AG09309 (cell line): ENCODE measurements at regions not wholly inside any gene's neighbourhood (a gene's known extent, or its start where the extent isn't known, plus 50 kb on each side); places are given as distances from the start of the nearest gene placed in this dataset.
"Not testable (repeated sequence)": the region's sequence is repeated elsewhere in the genome, so short reads cannot be mapped to it uniquely, and the experiment has no call there.

Source experiments
- DNase-seq: peaks from one replicate; pipeline ENCODE4 v3.0.0-alpha.2; 2010; ENCODE audit warnings: low read depth
- H3K4me3 ChIP-seq: 2 replicates; pipeline ENCODE4 v1.5.1; 2011; ENCODE audit warnings: mild to moderate bottlenecking, low read depth, low read length, moderate library complexity; ENCODE audit not compliant: control insufficient read depth
- CTCF ChIP-seq: IDR thresholded peaks from 2 replicates; pipeline ENCODE4 v1.5.1; 2011; ENCODE audit warnings: mild to moderate bottlenecking, low read depth, low read length, inconsistent platforms; ENCODE audit not compliant: insufficient read depth, control insufficient read depth; ENCODE audit errors: missing control alignments

- no peak for DNase-seq
- TF ChIP-seq CTCF: no peak
- no peak overlapping the region for H3K4me3 ChIP-seq
These were observed 548.6 kb downstream of the HTR1B start for GRCh38 chr6:76914737-76915136.

- not testable (repeated sequence) for DNase-seq, H3K4me3 ChIP-seq
These were observed 557.8 kb downstream of the HTR1B start for GRCh38 chr6:76905541-76905940.

- no peak for DNase-seq
- no peak for TF ChIP-seq CTCF
- H3K4me3 ChIP-seq: no peak overlapping the region
These were observed 570.7 kb downstream of the HTR1B start for GRCh38 chr6:76892542-76892941.

- TF ChIP-seq CTCF: no peak
- DNase-seq: no peak
- H3K4me3 ChIP-seq: no peak overlapping the region
These were observed 574.9 kb downstream of the HTR1B start for GRCh38 chr6:76888351-76888750.

GRCh38 chr6:76886900-76887299 is 576.4 kb downstream of the HTR1B start:
- no peak for DNase-seq
- no peak for TF ChIP-seq CTCF

GRCh38 chr6:76885861-76886301 is 577.4 kb downstream of the HTR1B start:
- DNase-seq: no peak
- no peak for TF ChIP-seq CTCF
- H3K4me3 ChIP-seq: no peak overlapping the region

More at GRCh38 chr6:76886900-76887299, 576.4 kb downstream of the HTR1B start:
- H3K4me3 ChIP-seq: no peak overlapping the region

GRCh38 chr6:76881414-76881813 is 581.9 kb downstream of the HTR1B start:
- DNase-seq: no peak
- TF ChIP-seq CTCF: no peak
- H3K4me3 ChIP-seq: no peak overlapping the region
